ENCODE measurements at regions not wholly inside any gene's neighbourhood (a gene's known extent, or its start where the extent isn't known, plus 50 kb on each side); places are given as distances from the start of the nearest gene placed in this dataset.

- H3K27ac Mint-ChIP-seq = no peak overlapping the region
- 60% methylated on average over 1 of the region's 1 CpG; no CpG with 5 or more reads in 1 of the 2 experiments for WGBS, 2 experiments (ENCODE audit: insufficient coverage in 1 of 2, insufficient read length in 1 of 2)
- no peak overlapping the region for H3K4me3 Mint-ChIP-seq
Measured at GRCh38 chr12:14275111-14275510, 90.4 kb upstream of the ATF7IP start.

DNA sequence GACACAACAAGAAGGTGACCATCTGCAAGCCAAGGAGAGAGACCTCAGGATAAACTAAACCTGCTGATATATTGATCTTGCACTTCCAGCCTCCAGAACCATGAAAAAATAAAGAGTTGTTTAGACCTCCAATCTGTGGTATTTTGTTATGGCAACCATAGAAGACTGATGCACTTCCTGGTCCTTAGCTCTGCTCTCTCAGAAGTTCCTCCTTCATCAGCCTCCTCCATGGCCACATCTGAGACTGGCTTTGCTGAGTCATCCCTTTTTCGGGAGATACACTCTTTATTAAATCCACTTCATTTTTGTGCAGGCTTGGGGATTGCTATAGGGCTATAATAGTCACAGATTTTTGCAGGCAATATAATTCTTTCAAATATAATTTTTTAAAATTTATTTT is 89.6 kb upstream of the ATF7IP start:
- Mint-ChIP-seq H3K9me3 (peaks cover 50% of the 10 kb centered on the region), H3K27me3 (ENCODE audit: insufficient read depth) (peaks cover 42% of the 10 kb centered on the region)

More at GRCh38 chr12:14275111-14275510, 90.4 kb upstream of the ATF7IP start:
- H3K36me3 ChIP-seq (ENCODE audit: control insufficient read depth, insufficient read depth, low read length) = no peaks in the 10 kb centered on the region
- H3K4me1 ChIP-seq (ENCODE audit: control insufficient read depth, insufficient read depth, low read length) = no peaks in the 10 kb centered on the region
- H3K27ac ChIP-seq (ENCODE audit: low read depth, low read length) = no peak overlapping the region
- no peak for DNase-seq
- H3K9ac ChIP-seq (ENCODE audit: extremely low read depth, low read length, poor library complexity, severe bottlenecking) = no peak overlapping the region
- peaks cover 19% of the 10 kb centered on the region for H3K36me3 Mint-ChIP-seq (ENCODE audit: low read depth)
- no peak overlapping the region for H3K4me3 ChIP-seq (ENCODE audit: low read length)
- H3K27me3 ChIP-seq (ENCODE audit: control insufficient read depth, insufficient read depth, low read length, poor library complexity, severe bottlenecking) = no peaks in the 10 kb centered on the region
- peaks cover 13% of the 10 kb centered on the region for H3K4me1 Mint-ChIP-seq
- peaks cover 53% of the 10 kb centered on the region for H3K9me3 Mint-ChIP-seq
- TF ChIP-seq, protein P1, sequence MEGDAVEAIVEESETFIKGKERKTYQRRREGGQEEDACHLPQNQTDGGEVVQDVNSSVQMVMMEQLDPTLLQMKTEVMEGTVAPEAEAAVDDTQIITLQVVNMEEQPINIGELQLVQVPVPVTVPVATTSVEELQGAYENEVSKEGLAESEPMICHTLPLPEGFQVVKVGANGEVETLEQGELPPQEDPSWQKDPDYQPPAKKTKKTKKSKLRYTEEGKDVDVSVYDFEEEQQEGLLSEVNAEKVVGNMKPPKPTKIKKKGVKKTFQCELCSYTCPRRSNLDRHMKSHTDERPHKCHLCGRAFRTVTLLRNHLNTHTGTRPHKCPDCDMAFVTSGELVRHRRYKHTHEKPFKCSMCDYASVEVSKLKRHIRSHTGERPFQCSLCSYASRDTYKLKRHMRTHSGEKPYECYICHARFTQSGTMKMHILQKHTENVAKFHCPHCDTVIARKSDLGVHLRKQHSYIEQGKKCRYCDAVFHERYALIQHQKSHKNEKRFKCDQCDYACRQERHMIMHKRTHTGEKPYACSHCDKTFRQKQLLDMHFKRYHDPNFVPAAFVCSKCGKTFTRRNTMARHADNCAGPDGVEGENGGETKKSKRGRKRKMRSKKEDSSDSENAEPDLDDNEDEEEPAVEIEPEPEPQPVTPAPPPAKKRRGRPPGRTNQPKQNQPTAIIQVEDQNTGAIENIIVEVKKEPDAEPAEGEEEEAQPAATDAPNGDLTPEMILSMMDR (conservative IDR thresholded peaks at IDR 0.05) = no peak
- peaks cover 34% of the 10 kb centered on the region for H3K9me3 ChIP-seq (ENCODE audit: control insufficient read depth, low read length)
- H3K27me3 Mint-ChIP-seq (ENCODE audit: insufficient read depth) = peaks cover 34% of the 10 kb centered on the region

GRCh38 chr12:14278294-14278953 is 87.1 kb upstream of the ATF7IP start:
- Mint-ChIP-seq H3K27me3 (ENCODE audit: insufficient read depth) (peaks cover 60% of the 10 kb centered on the region), H3K27ac (no peak overlapping the region), H3K9me3 (peaks cover 49% of the 10 kb centered on the region), H3K4me3 (no peak overlapping the region), H3K36me3 (ENCODE audit: low read depth) (peaks cover 21% of the 10 kb centered on the region), H3K4me1 (peaks cover 5% of the 10 kb centered on the region)
- TF ChIP-seq, protein P1 (conservative IDR thresholded peaks at IDR 0.05) = no peak
- no peaks in the 10 kb centered on the region for H3K36me3 ChIP-seq (ENCODE audit: control insufficient read depth, insufficient read depth, low read length)
- H3K4me1 ChIP-seq (ENCODE audit: control insufficient read depth, insufficient read depth, low read length) = peaks cover under 1% of the 10 kb centered on the region
- no peaks in the 10 kb centered on the region for H3K27me3 ChIP-seq (ENCODE audit: control insufficient read depth, insufficient read depth, low read length, poor library complexity, severe bottlenecking)
- no peak overlapping the region for H3K4me3 ChIP-seq (ENCODE audit: low read length)
- DNase-seq = no peak
- no peak overlapping the region for H3K27ac ChIP-seq (ENCODE audit: low read depth, low read length)
- peaks cover 30% of the 10 kb centered on the region for H3K9me3 ChIP-seq (ENCODE audit: control insufficient read depth, low read length)
- WGBS, 2 experiments (ENCODE audit: insufficient coverage in 1 of 2, insufficient read length in 1 of 2) = 86% methylated on average over 1 of the region's 1 CpG
- no peak overlapping the region for H3K9ac ChIP-seq (ENCODE audit: extremely low read depth, low read length, poor library complexity, severe bottlenecking)

More for the DNA sequence above, 89.6 kb upstream of the ATF7IP start:
- H3K9me3 ChIP-seq (ENCODE audit: control insufficient read depth, low read length) = peaks cover 34% of the 10 kb centered on the region
- no peaks in the 10 kb centered on the region for H3K27me3 ChIP-seq (ENCODE audit: control insufficient read depth, insufficient read depth, low read length, poor library complexity, severe bottlenecking)
- no peak overlapping the region for H3K27ac ChIP-seq (ENCODE audit: low read depth, low read length)
- no peak overlapping the region for H3K27ac Mint-ChIP-seq
- no peaks in the 10 kb centered on the region for H3K4me1 ChIP-seq (ENCODE audit: control insufficient read depth, insufficient read depth, low read length)
- no peak for DNase-seq
- TF ChIP-seq, protein P1 (conservative IDR thresholded peaks at IDR 0.05) = no peak
- peaks cover 18% of the 10 kb centered on the region for H3K36me3 Mint-ChIP-seq (ENCODE audit: low read depth)
- no peak overlapping the region for H3K9ac ChIP-seq (ENCODE audit: extremely low read depth, low read length, poor library complexity, severe bottlenecking)
- no peak overlapping the region for H3K4me3 ChIP-seq (ENCODE audit: low read length)
- H3K36me3 ChIP-seq (ENCODE audit: control insufficient read depth, insufficient read depth, low read length) = no peaks in the 10 kb centered on the region
- no peak overlapping the region for H3K4me3 Mint-ChIP-seq
- H3K4me1 Mint-ChIP-seq = peaks cover 13% of the 10 kb centered on the region
- 88% methylated on average over 1 of the region's 1 CpG; no CpG with 5 or more reads in 1 of the 2 experiments for WGBS, 2 experiments (ENCODE audit: insufficient coverage in 1 of 2, insufficient read length in 1 of 2)
